ENCODE measurements at regions not wholly inside any gene's neighbourhood (a gene's known extent, or its start where the extent isn't known, plus 50 kb on each side); places are given as distances from the start of the nearest gene placed in this dataset.
A peak's percentile ranks its signal among the peaks of the same experiment; 100 is the strongest.

DNA sequence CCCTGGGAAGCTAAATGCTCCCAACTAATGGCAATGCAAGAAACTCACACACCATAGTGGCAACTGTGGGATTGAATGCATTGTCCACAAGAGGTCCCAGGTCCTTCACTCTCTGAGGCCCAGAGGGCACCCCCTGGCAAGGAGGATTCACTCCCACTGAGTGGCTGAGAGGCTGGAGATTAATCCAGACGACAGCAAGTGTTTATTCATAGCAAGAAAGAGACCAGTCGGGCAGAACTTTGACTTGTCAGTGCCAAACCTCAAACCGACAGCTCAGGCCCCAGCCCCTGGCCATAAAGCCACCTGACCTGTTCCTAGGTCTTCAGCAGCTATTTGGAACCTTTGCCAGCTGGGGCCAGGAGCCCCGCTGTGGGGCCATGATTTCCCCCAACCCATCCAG is 54.5 kb upstream of the MPEG1 start:
- peaks cover 0 to 8% of the 10 kb centered on the region in 2 donors for H3K4me1 ChIP-seq (ENCODE audit: control insufficient read depth in 2 of 2, insufficient read depth in 1 of 2, low read depth in 1 of 2, low read length in 2 of 2)
- H3K23ac ChIP-seq (ENCODE audit: low read depth, low read length, poor library complexity): no peak overlapping the region
- no peak overlapping the region for H4K8ac ChIP-seq (ENCODE audit: low read depth, low read length)
- no peak overlapping the region for H3K27ac ChIP-seq (replicated peaks; ENCODE audit: low read length)
- no peak overlapping the region for H2BK5ac ChIP-seq (ENCODE audit: low read length)
- peak overlapping the region; percentile 32 for H2BK15ac ChIP-seq (ENCODE audit: low read length)
- no peak overlapping the region for H3K4ac ChIP-seq (ENCODE audit: low read length)
- no peaks in the 10 kb centered on the region for H3K79me1 ChIP-seq (ENCODE audit: low read depth, low read length)
- WGBS, 2 donors (ENCODE audit: extremely low coverage in 2 of 2, insufficient read length in 2 of 2, insufficient replicate concordance in 1 of 2): no CpG with 5 or more reads among the region's 4 CpGs
- no peak overlapping the region for H2BK12ac ChIP-seq (ENCODE audit: low read length)
- H2AK5ac ChIP-seq (ENCODE audit: low read depth, low read length): peak overlapping the region; percentile 35
- no peak overlapping the region for H3K4me3 ChIP-seq (ENCODE audit: low read length in 2 of 2)
- DNase-seq (ENCODE audit: low spot score): no peak
- no peak overlapping the region for H2AFZ ChIP-seq (ENCODE audit: low read length)
- H4K91ac ChIP-seq (ENCODE audit: low read depth, low read length, poor library complexity): no peak overlapping the region
- H2BK120ac ChIP-seq (ENCODE audit: low read depth, low read length): no peak overlapping the region
- peaks cover 0 to 8% (median 0%) of the 10 kb centered on the region in 3 experiments for H3K27me3 ChIP-seq (ENCODE audit: control insufficient read depth in 3 of 3, insufficient read depth in 3 of 3, low read depth in 1 of 3, low read length in 3 of 3)
- H3K9ac ChIP-seq (ENCODE audit: low read depth, low read length, poor library complexity): no peak overlapping the region
- no peaks in the 10 kb centered on the region for H3K36me3 ChIP-seq (replicated peaks in 1 of 2; ENCODE audit: control insufficient read depth in 2 of 2, insufficient read depth in 2 of 2, low read length in 2 of 2)
- H3K4me2 ChIP-seq (ENCODE audit: insufficient read depth, low read length, poor library complexity, severe bottlenecking): no peak overlapping the region
- no peaks in the 10 kb centered on the region for H3K9me3 ChIP-seq (replicated peaks in 1 of 2; ENCODE audit: control insufficient read depth in 2 of 2, insufficient read depth in 1 of 2, low read depth in 1 of 2, low read length in 2 of 2)
- H3K18ac ChIP-seq (ENCODE audit: low read length): peak overlapping the region; percentile 72
- no peak overlapping the region for H3K14ac ChIP-seq (ENCODE audit: low read length)

DNA sequence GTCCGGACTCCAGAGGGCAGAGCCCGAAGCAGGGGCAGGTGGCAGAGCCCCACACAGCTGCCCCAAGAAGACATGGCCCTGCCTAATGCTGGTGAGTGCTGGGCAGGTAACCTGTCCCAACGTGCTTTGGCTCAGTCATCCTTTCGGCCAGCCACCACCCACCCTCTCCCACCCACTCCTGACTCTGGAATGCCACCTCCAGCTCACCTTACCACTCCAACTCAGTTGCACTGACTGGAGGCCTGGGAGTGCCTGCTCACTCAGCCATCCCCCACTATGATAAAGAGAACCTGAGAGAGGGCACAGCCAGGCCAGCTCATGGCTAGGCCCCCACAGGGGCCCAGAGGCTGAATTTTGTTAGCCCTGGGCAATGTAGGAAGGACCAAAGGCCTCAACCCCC is 53.8 kb upstream of the MPEG1 start:
- no peak overlapping the region for H3K9ac ChIP-seq (ENCODE audit: low read depth, low read length, poor library complexity)
- no peak overlapping the region for H3K27ac ChIP-seq (replicated peaks; ENCODE audit: low read length)
- H3K23ac ChIP-seq (ENCODE audit: low read depth, low read length, poor library complexity): no peak overlapping the region
- no peaks in the 10 kb centered on the region for H3K36me3 ChIP-seq (replicated peaks in 1 of 2; ENCODE audit: control insufficient read depth in 2 of 2, insufficient read depth in 2 of 2, low read length in 2 of 2)
- no peak overlapping the region for H4K91ac ChIP-seq (ENCODE audit: low read depth, low read length, poor library complexity)
- peak overlapping the region; percentile 42 for H2BK5ac ChIP-seq (ENCODE audit: low read length)
- no peak overlapping the region for H2AFZ ChIP-seq (ENCODE audit: low read length)
- H3K9me3 ChIP-seq (replicated peaks in 1 of 2; ENCODE audit: control insufficient read depth in 2 of 2, insufficient read depth in 1 of 2, low read depth in 1 of 2, low read length in 2 of 2): no peaks in the 10 kb centered on the region
- peaks cover 0 to 8% of the 10 kb centered on the region in 2 donors for H3K4me1 ChIP-seq (ENCODE audit: control insufficient read depth in 2 of 2, insufficient read depth in 1 of 2, low read depth in 1 of 2, low read length in 2 of 2)
- no CpG with 5 or more reads among the region's 4 CpGs for WGBS, 2 donors (ENCODE audit: extremely low coverage in 2 of 2, insufficient read length in 2 of 2, insufficient replicate concordance in 1 of 2)
- no peak overlapping the region for H3K4ac ChIP-seq (ENCODE audit: low read length)
- no peak overlapping the region for H3K4me3 ChIP-seq (ENCODE audit: low read length in 2 of 2)
- peak overlapping the region; percentile 32 for H2BK15ac ChIP-seq (ENCODE audit: low read length)
- H3K4me2 ChIP-seq (ENCODE audit: insufficient read depth, low read length, poor library complexity, severe bottlenecking): no peak overlapping the region
- H3K14ac ChIP-seq (ENCODE audit: low read length): no peak overlapping the region
- H3K79me1 ChIP-seq (ENCODE audit: low read depth, low read length): no peaks in the 10 kb centered on the region
- peaks cover 0 to 8% (median 0%) of the 10 kb centered on the region in 3 experiments for H3K27me3 ChIP-seq (ENCODE audit: control insufficient read depth in 3 of 3, insufficient read depth in 3 of 3, low read depth in 1 of 3, low read length in 3 of 3)
- H4K8ac ChIP-seq (ENCODE audit: low read depth, low read length): no peak overlapping the region
- DNase-seq (ENCODE audit: low spot score): no peak
- no peak overlapping the region for H2BK12ac ChIP-seq (ENCODE audit: low read length)
- H2BK120ac ChIP-seq (ENCODE audit: low read depth, low read length): no peak overlapping the region
- peak overlapping the region; percentile 74 for H3K18ac ChIP-seq (ENCODE audit: low read length)
- peak overlapping the region; percentile 6 for H2AK5ac ChIP-seq (ENCODE audit: low read depth, low read length)

DNA sequence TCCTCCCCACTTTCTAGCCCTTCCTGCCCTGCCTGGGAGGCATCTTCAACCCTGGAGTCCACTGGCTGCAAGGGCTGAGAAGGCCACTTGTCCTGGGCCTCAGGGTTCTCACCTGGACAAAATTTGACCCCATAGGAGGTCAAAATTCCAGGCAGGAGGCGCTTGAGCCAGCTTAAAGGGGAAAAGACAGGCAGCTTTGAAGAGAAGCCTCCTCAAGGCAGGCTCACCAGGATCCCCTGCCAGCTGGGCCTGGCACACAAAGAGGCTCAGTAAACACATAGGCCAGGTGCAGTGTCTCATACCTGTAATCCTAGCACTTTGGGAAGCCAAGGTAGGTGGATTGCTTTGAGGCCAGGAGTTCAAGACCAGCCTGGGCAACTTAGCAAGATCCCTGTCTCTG is 53.0 kb upstream of the MPEG1 start:
- no peak overlapping the region for H4K91ac ChIP-seq (ENCODE audit: low read depth, low read length, poor library complexity)
- H3K4me1 ChIP-seq (ENCODE audit: control insufficient read depth in 2 of 2, insufficient read depth in 1 of 2, low read depth in 1 of 2, low read length in 2 of 2): peaks cover 0 to 8% of the 10 kb centered on the region in 2 donors
- H3K27me3 ChIP-seq (ENCODE audit: control insufficient read depth in 3 of 3, insufficient read depth in 3 of 3, low read depth in 1 of 3, low read length in 3 of 3): peaks cover 0 to 8% (median 0%) of the 10 kb centered on the region in 3 experiments
- H2AFZ ChIP-seq (ENCODE audit: low read length): no peak overlapping the region
- H2BK120ac ChIP-seq (ENCODE audit: low read depth, low read length): no peak overlapping the region
- H3K23ac ChIP-seq (ENCODE audit: low read depth, low read length, poor library complexity): no peak overlapping the region
- no peak for DNase-seq (ENCODE audit: low spot score)
- no peaks in the 10 kb centered on the region for H3K9me3 ChIP-seq (replicated peaks in 1 of 2; ENCODE audit: control insufficient read depth in 2 of 2, insufficient read depth in 1 of 2, low read depth in 1 of 2, low read length in 2 of 2)
- no peaks in the 10 kb centered on the region for H3K36me3 ChIP-seq (replicated peaks in 1 of 2; ENCODE audit: control insufficient read depth in 2 of 2, insufficient read depth in 2 of 2, low read length in 2 of 2)
- no peak overlapping the region for H2BK15ac ChIP-seq (ENCODE audit: low read length)
- H2AK5ac ChIP-seq (ENCODE audit: low read depth, low read length): no peak overlapping the region
- no CpG with 5 or more reads among the region's 1 CpG for WGBS, 2 donors (ENCODE audit: extremely low coverage in 2 of 2, insufficient read length in 2 of 2, insufficient replicate concordance in 1 of 2)
- H3K27ac ChIP-seq (replicated peaks; ENCODE audit: low read length): no peak overlapping the region
- no peak overlapping the region for H3K9ac ChIP-seq (ENCODE audit: low read depth, low read length, poor library complexity)
- no peak overlapping the region for H3K4me2 ChIP-seq (ENCODE audit: insufficient read depth, low read length, poor library complexity, severe bottlenecking)
- H3K18ac ChIP-seq (ENCODE audit: low read length): no peak overlapping the region
- H2BK5ac ChIP-seq (ENCODE audit: low read length): no peak overlapping the region
- H2BK12ac ChIP-seq (ENCODE audit: low read length): peak overlapping the region; percentile 24
- H3K79me1 ChIP-seq (ENCODE audit: low read depth, low read length): no peaks in the 10 kb centered on the region
- no peak overlapping the region for H3K14ac ChIP-seq (ENCODE audit: low read length)
- no peak overlapping the region for H3K4ac ChIP-seq (ENCODE audit: low read length)
- H4K8ac ChIP-seq (ENCODE audit: low read depth, low read length): no peak overlapping the region
- no peak overlapping the region for H3K4me3 ChIP-seq (ENCODE audit: low read length in 2 of 2)

DNA sequence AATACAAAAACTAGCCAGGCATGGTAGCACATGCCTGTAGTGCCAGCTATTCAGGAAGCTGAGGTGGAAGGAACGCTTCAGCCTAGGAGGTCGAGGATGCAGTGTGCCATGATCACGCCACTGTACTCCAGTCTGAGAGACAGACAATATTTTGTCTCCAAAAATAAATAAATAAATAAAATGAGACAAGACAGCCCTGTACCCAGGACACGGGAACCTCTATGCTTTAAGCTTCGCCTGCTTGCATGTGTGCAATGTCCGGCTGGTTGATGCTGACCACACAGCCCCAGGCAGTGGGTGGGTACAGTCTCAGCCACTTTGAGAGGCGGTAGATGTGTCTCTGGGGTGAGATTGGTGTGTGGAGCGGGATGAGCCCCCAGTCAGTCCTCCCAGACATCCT is 52.0 kb upstream of the MPEG1 start:
- Histone ChIP-seq H3K79me1 (ENCODE audit: low read depth, low read length) (no peaks in the 10 kb centered on the region), H2BK15ac (ENCODE audit: low read length) (no peak overlapping the region), H3K4me2 (ENCODE audit: insufficient read depth, low read length, poor library complexity, severe bottlenecking) (no peak overlapping the region), H4K8ac (ENCODE audit: low read depth, low read length) (no peak overlapping the region), H2BK120ac (ENCODE audit: low read depth, low read length) (no peak overlapping the region), H3K14ac (ENCODE audit: low read length) (no peak overlapping the region), H3K4me3 (ENCODE audit: low read length in 2 of 2) (no peak overlapping the region), H3K9ac (ENCODE audit: low read depth, low read length, poor library complexity) (no peak overlapping the region), H3K4me1 (ENCODE audit: control insufficient read depth in 2 of 2, insufficient read depth in 1 of 2, low read depth in 1 of 2, low read length in 2 of 2) (peaks cover 0 to 8% of the 10 kb centered on the region in 2 donors), H3K18ac (ENCODE audit: low read length) (no peak overlapping the region), H2BK12ac (ENCODE audit: low read length) (no peak overlapping the region), H3K36me3 (replicated peaks in 1 of 2; ENCODE audit: control insufficient read depth in 2 of 2, insufficient read depth in 2 of 2, low read length in 2 of 2) (no peaks in the 10 kb centered on the region), H3K27me3 (ENCODE audit: control insufficient read depth in 3 of 3, insufficient read depth in 3 of 3, low read depth in 1 of 3, low read length in 3 of 3) (peaks cover 0 to 2% (median 0%) of the 10 kb centered on the region in 3 experiments), H3K9me3 (replicated peaks in 1 of 2; ENCODE audit: control insufficient read depth in 2 of 2, insufficient read depth in 1 of 2, low read depth in 1 of 2, low read length in 2 of 2) (no peaks in the 10 kb centered on the region), H2AFZ (ENCODE audit: low read length) (no peak overlapping the region), H2BK5ac (ENCODE audit: low read length) (no peak overlapping the region), H3K4ac (ENCODE audit: low read length) (no peak overlapping the region), H2AK5ac (ENCODE audit: low read depth, low read length) (no peak overlapping the region), H3K23ac (ENCODE audit: low read depth, low read length, poor library complexity) (no peak overlapping the region), H4K91ac (ENCODE audit: low read depth, low read length, poor library complexity) (no peak overlapping the region), H3K27ac (replicated peaks; ENCODE audit: low read length) (no peak overlapping the region)
- no CpG with 5 or more reads among the region's 8 CpGs for WGBS, 2 donors (ENCODE audit: extremely low coverage in 2 of 2, insufficient read length in 2 of 2, insufficient replicate concordance in 1 of 2)
- DNase-seq (ENCODE audit: low spot score): no peak

Measured in neuronal stem cell (in vitro differentiated cells).